ENCODE measurements at regions not wholly inside any gene's neighbourhood (a gene's known extent, or its start where the extent isn't known, plus 50 kb on each side); places are given as distances from the start of the nearest gene placed in this dataset.

DNA sequence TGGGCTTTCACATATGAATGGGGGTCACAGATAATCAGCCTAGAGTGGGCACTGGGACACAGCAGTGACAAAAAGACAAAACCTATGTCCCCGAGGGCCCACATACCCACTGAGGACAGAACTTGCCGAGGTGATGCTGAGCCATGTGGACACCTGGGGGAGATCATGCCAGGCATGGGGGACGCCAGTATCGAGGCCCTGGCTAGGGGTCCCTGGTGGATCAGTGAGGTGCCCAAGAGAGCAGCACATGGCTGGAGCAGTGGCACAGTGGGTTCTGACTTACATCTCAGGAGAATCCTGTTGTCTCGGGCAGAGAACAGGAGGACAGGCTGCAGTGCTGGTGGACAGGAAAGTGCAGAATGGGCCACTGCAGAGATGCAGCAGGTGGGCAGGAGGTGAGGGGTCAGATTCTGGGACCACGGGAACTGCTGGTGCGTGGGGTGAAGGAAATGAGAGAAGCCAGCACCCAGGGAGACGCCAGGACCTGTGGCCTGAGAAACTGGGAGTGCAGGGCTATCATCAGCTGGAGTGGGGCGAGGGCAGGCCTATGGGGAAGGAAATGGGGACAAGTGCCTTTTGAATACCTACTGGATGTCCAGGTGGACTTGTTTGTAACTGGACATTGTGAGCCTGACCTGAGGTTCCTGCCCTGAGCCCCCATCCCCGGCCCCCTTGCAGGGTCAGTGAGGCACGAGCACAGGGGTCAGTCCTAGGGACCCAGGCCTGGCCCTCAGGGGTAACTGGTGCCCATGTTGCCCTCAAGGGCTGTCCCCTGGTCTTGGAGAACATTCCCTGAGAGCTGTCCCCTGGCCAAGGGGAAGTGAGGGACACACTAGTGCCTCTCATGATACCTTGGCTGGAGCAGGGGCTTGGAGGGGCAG is 91.2 kb upstream of the RET start:
- intact Hi-C loops (cut with DNase I): no loop called here
- no peaks in the 10 kb centered on the region for H3K4me1 ChIP-seq (ENCODE audit: control insufficient read depth in 1 of 2, insufficient read depth in 2 of 2, low read length in 2 of 2)
- no peaks in the 10 kb centered on the region for H3K27me3 ChIP-seq (ENCODE audit: control insufficient read depth in 1 of 2, insufficient read depth in 2 of 2, low read length in 1 of 2)
- no peak overlapping the region for H3K27ac ChIP-seq (ENCODE audit: low read depth in 1 of 2, low read length in 2 of 2)
- ATAC-seq (ENCODE audit: low FRiP score): no peak
- no peak for DNase-seq
- no peaks in the 10 kb centered on the region for H3K9me3 ChIP-seq (ENCODE audit: control insufficient read depth, low read length)
- no peaks in the 10 kb centered on the region for H3K36me3 ChIP-seq (ENCODE audit: control insufficient read depth in 1 of 2, insufficient read depth in 2 of 2, low read length in 1 of 2)
- 92% methylated on average over 11 of the region's 11 CpGs for WGBS, 2 donors
- no peak overlapping the region for H3K4me3 ChIP-seq (ENCODE audit: low read length in 2 of 2)

DNA sequence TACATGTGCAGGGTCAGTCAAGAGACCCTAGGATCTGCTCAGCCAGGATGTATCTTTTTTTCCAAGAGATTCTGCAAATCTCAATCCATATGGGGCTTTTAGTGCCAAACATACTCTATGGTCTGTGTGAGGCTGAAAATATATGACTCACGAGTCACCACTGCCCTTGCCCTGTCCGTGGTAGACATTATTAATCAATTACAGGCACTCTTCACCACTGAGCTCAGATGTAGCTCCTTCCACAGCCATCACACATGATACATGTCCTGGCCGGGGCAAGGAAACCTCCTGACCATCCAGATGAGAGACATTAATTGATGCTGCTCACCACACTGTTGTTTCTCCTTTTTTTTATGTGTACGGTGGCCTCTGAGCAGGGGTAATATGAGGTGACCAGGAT is 90.2 kb upstream of the RET start:
- 53 to 63% methylated on average over 4 of the region's 4 CpGs for WGBS, 2 donors
- intact Hi-C loops (cut with DNase I): no loop called here
- no peak for DNase-seq

DNA sequence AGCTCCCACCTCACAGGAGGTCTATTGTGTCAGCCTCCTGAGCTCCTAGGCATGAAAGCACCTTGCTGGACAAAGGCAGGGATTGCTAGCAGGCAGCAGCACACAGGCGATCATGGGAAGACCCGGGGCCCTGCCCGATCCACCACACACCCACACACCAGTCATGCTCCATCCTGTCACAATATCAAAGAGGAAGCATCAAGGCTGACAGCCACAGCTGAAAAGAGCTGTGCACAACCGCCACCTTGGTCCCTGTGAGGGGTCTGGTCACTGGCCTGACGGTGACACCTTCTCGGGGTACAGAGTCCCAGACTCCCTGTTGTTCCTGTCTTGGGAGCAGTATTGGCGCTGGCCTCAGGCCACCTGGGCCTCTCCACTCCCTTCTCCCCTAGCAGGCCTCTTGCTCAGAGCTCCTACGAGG is 89.7 kb upstream of the RET start:
- H3K4me3 ChIP-seq (ENCODE audit: low read length in 2 of 2): no peak overlapping the region
- DNase-seq: no peak

More for the DNA sequence above, 90.2 kb upstream of the RET start:
- Histone ChIP-seq H3K9me3 (ENCODE audit: control insufficient read depth, low read length) (no peaks in the 10 kb centered on the region), H3K27me3 (ENCODE audit: control insufficient read depth in 1 of 2, insufficient read depth in 2 of 2, low read length in 1 of 2) (no peaks in the 10 kb centered on the region), H3K4me1 (ENCODE audit: control insufficient read depth in 1 of 2, insufficient read depth in 2 of 2, low read length in 2 of 2) (no peaks in the 10 kb centered on the region), H3K36me3 (ENCODE audit: control insufficient read depth in 1 of 2, insufficient read depth in 2 of 2, low read length in 1 of 2) (no peaks in the 10 kb centered on the region), H3K4me3 (ENCODE audit: low read length in 2 of 2) (no peak overlapping the region), H3K27ac (ENCODE audit: low read depth in 1 of 2, low read length in 2 of 2) (no peak overlapping the region)
- ATAC-seq (ENCODE audit: low FRiP score): no peak

DNA sequence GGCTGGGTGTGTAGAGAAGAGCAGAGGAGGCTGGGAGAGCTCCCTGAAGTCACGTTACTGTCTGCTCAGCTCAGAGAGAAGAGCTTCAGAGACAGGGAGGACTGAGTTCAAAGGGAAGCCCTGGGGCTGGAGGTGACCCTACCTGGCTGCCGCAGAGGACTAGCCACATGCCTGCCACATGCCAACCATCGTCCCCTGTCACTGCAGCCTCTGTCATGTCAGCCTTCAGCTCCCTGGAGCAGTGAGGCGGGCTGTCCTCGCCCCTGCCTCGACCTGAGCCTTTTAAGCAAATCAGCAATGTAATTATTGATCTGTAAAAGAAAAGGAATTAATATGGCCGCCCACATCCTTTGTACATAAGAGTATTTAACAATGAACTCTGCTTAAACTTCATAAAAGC is 89.3 kb upstream of the RET start:
- Histone ChIP-seq H3K4me1 (ENCODE audit: control insufficient read depth in 1 of 2, insufficient read depth in 2 of 2, low read length in 2 of 2) (no peaks in the 10 kb centered on the region), H3K36me3 (ENCODE audit: control insufficient read depth in 1 of 2, insufficient read depth in 2 of 2, low read length in 1 of 2) (no peaks in the 10 kb centered on the region), H3K9me3 (ENCODE audit: control insufficient read depth, low read length) (no peaks in the 10 kb centered on the region), H3K27ac (ENCODE audit: low read depth in 1 of 2, low read length in 2 of 2) (no peak overlapping the region), H3K27me3 (ENCODE audit: control insufficient read depth in 1 of 2, insufficient read depth in 2 of 2, low read length in 1 of 2) (no peaks in the 10 kb centered on the region), H3K4me3 (ENCODE audit: low read length in 2 of 2) (no peak overlapping the region)
- intact Hi-C loops (cut with DNase I): no loop called here
- DNase-seq (no peak), ATAC-seq (ENCODE audit: low FRiP score) (no peak)
- 89 to 91% methylated on average over 7 of the region's 7 CpGs for WGBS, 2 donors

More for the DNA sequence above, 89.7 kb upstream of the RET start:
- Histone ChIP-seq H3K36me3 (ENCODE audit: control insufficient read depth in 1 of 2, insufficient read depth in 2 of 2, low read length in 1 of 2) (no peaks in the 10 kb centered on the region), H3K4me1 (ENCODE audit: control insufficient read depth in 1 of 2, insufficient read depth in 2 of 2, low read length in 2 of 2) (no peaks in the 10 kb centered on the region), H3K27me3 (ENCODE audit: control insufficient read depth in 1 of 2, insufficient read depth in 2 of 2, low read length in 1 of 2) (no peaks in the 10 kb centered on the region), H3K27ac (ENCODE audit: low read depth in 1 of 2, low read length in 2 of 2) (no peak overlapping the region), H3K9me3 (ENCODE audit: control insufficient read depth, low read length) (no peaks in the 10 kb centered on the region)
- ATAC-seq (ENCODE audit: low FRiP score): no peak
- intact Hi-C loops (cut with DNase I): no loop called here
- 88 to 90% methylated on average over 8 of the region's 8 CpGs for WGBS, 2 donors

DNA sequence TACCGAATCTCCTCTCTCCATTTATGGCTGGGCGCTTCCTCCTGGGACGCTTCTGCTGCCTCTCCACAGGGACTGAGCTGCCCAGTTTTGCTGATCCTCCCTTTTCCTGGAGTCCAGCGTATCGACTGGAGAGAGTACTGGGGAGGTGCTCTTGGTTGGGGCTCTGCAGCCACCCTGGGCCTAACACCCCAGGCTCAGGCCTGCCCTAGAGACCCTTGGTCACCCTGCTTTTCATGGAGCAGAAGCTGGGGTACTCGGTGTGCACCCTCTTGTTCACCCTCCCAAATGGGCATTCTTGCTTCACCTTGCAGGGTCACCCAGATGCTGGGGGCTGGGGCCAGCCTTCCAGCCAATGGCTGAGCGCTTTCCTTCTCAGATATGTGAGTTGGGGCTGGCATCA is 88.8 kb upstream of the RET start:
- Histone ChIP-seq H3K4me3 (ENCODE audit: low read length in 2 of 2) (no peak overlapping the region), H3K36me3 (ENCODE audit: control insufficient read depth in 1 of 2, insufficient read depth in 2 of 2, low read length in 1 of 2) (no peaks in the 10 kb centered on the region), H3K9me3 (ENCODE audit: control insufficient read depth, low read length) (no peaks in the 10 kb centered on the region), H3K4me1 (ENCODE audit: control insufficient read depth in 1 of 2, insufficient read depth in 2 of 2, low read length in 2 of 2) (no peaks in the 10 kb centered on the region), H3K27ac (ENCODE audit: low read depth in 1 of 2, low read length in 2 of 2) (no peak overlapping the region), H3K27me3 (ENCODE audit: control insufficient read depth in 1 of 2, insufficient read depth in 2 of 2, low read length in 1 of 2) (no peaks in the 10 kb centered on the region)
- no peak for ATAC-seq (ENCODE audit: low FRiP score)
- 84 to 94% methylated on average over 7 of the region's 7 CpGs for WGBS, 2 donors
- no peak for DNase-seq
- intact Hi-C loops (cut with DNase I): no loop called here

DNA sequence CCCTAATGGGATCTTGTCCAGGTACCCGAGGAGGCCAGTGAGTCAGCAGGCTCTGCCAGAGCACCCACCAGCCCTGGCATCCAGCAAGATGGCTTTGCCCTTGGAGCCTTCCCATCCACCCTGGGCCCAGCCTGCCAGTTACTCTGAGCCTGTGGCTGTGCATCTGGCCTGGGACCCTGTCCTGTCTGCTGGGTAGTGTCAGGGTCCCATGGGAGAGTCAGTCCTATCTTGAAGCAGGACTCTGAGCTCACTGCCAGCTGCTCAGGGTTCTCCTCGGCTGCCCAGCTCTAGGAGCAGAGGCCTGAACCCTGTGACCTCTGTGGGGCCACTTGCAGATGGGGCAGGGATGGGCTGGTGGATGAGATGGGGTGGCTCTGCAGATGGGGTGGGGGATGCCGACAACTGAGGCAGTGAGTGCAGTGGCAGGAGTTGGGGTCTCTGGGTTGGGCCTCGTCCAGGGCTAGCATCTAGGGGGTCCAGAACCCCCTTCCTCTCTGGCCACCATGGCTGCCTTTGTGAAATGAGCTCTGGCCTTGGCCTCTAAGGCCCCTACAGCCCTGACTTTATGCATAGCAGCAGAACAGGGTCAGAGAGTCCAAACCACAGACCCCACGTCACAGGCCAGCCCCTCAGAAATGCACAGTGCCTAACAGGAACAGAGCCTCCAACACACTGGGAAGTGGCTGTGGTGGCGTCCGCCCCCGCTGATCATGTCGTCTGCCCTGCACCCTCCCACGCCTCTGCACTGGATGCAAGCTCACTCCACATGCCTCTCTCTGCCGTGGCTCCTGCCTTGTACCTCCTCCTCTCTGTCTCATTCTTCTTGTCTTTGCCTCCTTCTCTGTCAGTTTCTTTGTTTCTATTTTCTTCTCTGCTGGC is 88.1 kb upstream of the RET start:
- no peaks in the 10 kb centered on the region for H3K27me3 ChIP-seq (ENCODE audit: control insufficient read depth in 1 of 2, insufficient read depth in 2 of 2, low read length in 1 of 2)
- no peak for DNase-seq
- H3K4me3 ChIP-seq (ENCODE audit: low read length in 2 of 2): no peak overlapping the region
- 74 to 78% methylated on average over 11 of the region's 11 CpGs for WGBS, 2 donors
- no peak for ATAC-seq (ENCODE audit: low FRiP score)
- no peaks in the 10 kb centered on the region for H3K36me3 ChIP-seq (ENCODE audit: control insufficient read depth in 1 of 2, insufficient read depth in 2 of 2, low read length in 1 of 2)
- H3K4me1 ChIP-seq (ENCODE audit: control insufficient read depth in 1 of 2, insufficient read depth in 2 of 2, low read length in 2 of 2): no peaks in the 10 kb centered on the region
- H3K27ac ChIP-seq (ENCODE audit: low read depth in 1 of 2, low read length in 2 of 2): no peak overlapping the region
- intact Hi-C loops (cut with DNase I): no loop called here
- H3K9me3 ChIP-seq (ENCODE audit: control insufficient read depth, low read length): no peaks in the 10 kb centered on the region

DNA sequence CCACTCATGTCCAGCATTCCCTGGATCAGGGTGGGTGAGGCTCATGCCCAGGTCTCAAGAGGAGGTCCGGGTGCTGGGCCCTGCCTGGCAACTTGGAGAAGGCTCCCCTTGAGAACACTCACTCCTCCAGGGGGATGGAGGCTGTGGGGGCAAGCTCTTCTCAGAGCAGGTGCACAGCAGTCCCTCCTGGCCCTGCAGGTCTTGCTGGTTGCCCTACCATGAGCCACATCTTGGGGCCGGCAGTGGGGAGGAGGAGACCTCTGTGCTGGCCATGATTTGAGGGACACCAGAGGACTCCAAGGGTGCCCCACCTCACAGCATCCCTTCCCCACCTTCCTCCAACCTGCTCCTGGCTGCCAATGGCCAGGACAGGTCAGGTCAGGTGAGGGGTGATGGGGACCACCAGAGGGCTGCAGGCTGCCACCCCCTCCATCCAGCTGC is 87.4 kb upstream of the RET start:
- no peak overlapping the region for H3K27ac ChIP-seq (ENCODE audit: low read depth in 1 of 2, low read length in 2 of 2)
- intact Hi-C loops (cut with DNase I): no loop called here
- H3K4me3 ChIP-seq (ENCODE audit: low read length in 2 of 2): no peak overlapping the region
- no peaks in the 10 kb centered on the region for H3K27me3 ChIP-seq (ENCODE audit: control insufficient read depth in 1 of 2, insufficient read depth in 2 of 2, low read length in 1 of 2)
- 77 to 86% methylated on average over 2 of the region's 2 CpGs for WGBS, 2 donors
- no peaks in the 10 kb centered on the region for H3K36me3 ChIP-seq (ENCODE audit: control insufficient read depth in 1 of 2, insufficient read depth in 2 of 2, low read length in 1 of 2)
- DNase-seq (no peak), ATAC-seq (ENCODE audit: low FRiP score) (no peak)
- no peaks in the 10 kb centered on the region for H3K4me1 ChIP-seq (ENCODE audit: control insufficient read depth in 1 of 2, insufficient read depth in 2 of 2, low read length in 2 of 2)
- H3K9me3 ChIP-seq (ENCODE audit: control insufficient read depth, low read length): no peaks in the 10 kb centered on the region

DNA sequence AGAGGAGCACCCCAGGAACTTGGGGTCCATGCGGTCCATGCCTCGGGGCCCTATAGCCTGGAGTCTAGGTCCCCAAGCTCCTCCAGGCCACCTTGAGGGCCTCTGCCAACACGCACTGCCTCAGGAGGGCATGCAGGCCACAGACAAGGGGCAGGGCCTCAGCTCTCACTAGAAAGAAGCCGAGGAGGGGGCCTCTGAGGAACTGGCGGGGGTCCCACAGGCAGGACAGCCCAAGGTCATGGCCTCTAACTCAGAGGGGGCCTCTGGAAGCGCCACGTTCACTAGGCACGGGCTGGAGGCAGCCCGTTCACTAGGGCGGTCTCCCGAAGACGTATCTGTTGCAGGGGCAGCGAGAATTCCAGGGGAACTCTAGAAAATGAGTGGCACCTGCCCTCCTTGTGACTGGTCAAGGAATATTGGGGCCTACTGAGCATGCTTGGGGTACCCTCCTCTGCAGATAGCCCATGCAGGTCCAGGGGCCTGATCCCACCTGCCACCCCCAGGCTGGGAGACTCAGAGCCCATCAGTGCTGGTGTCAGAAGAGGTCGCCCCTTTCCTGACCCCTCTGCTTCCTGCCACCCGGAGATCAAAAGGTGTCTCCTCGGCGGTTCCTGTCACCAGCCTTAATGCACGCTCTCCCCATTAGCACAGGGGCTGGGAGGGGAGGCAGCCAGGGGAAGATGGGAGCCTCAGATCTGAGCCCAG is 86.7 kb upstream of the RET start:
- WGBS, 2 donors: 77 to 82% methylated on average over 18 of the region's 18 CpGs

More for the DNA sequence above, 86.7 kb upstream of the RET start:
- H3K9me3 ChIP-seq (ENCODE audit: control insufficient read depth, low read length): no peaks in the 10 kb centered on the region
- ATAC-seq (ENCODE audit: low FRiP score) (no peak), DNase-seq (no peak)
- intact Hi-C loops (cut with DNase I): no loop called here
- H3K27me3 ChIP-seq (ENCODE audit: control insufficient read depth in 1 of 2, insufficient read depth in 2 of 2, low read length in 1 of 2): no peaks in the 10 kb centered on the region
- no peaks in the 10 kb centered on the region for H3K4me1 ChIP-seq (ENCODE audit: control insufficient read depth in 1 of 2, insufficient read depth in 2 of 2, low read length in 2 of 2)
- no peak overlapping the region for H3K27ac ChIP-seq (ENCODE audit: low read depth in 1 of 2, low read length in 2 of 2)
- H3K4me3 ChIP-seq (ENCODE audit: low read length in 2 of 2): no peak overlapping the region
- no peaks in the 10 kb centered on the region for H3K36me3 ChIP-seq (ENCODE audit: control insufficient read depth in 1 of 2, insufficient read depth in 2 of 2, low read length in 1 of 2)
